Activated T-cell treated with anti-CD3 and anti-CD28 coated beads, Interleukin-2, amount 50 U/mL, for 4 hours (primary cell): ENCODE measurements at regions not wholly inside any gene's neighbourhood (a gene's known extent, or its start where the extent isn't known, plus 50 kb on each side); places are given as distances from the start of the nearest gene placed in this dataset.

Source experiments
- ATAC-seq, 2 donors: fragments of 200-7000 bp; cut with Tn5 transposase; one replicate each; pipeline ENCODE4 v1.10.0; 2021
- DNase-seq: peaks from one replicate; pipeline ENCODE4 v3.0.0-alpha.2; 2020
- H3K27me3 Mint-ChIP-seq: one replicate; pipeline ENCODE4 v1.8.0; 2021; ENCODE audit warnings: low read depth, mixed read lengths
- H3K36me3 Mint-ChIP-seq: one replicate; pipeline ENCODE4 v1.8.0; 2022; ENCODE audit warnings: mixed read lengths; ENCODE audit not compliant: insufficient read depth
- H3K4me1 Mint-ChIP-seq: one replicate; pipeline ENCODE4 v1.8.0; 2021; ENCODE audit warnings: low read depth, mixed read lengths
- H3K4me3 Mint-ChIP-seq: one replicate; pipeline ENCODE4 v1.8.0; 2021; ENCODE audit warnings: mild to moderate bottlenecking, moderate library complexity, mixed read lengths
- H3K9me3 Mint-ChIP-seq: one replicate; pipeline ENCODE4 v1.8.0; 2021; ENCODE audit warnings: mixed read lengths

DNA sequence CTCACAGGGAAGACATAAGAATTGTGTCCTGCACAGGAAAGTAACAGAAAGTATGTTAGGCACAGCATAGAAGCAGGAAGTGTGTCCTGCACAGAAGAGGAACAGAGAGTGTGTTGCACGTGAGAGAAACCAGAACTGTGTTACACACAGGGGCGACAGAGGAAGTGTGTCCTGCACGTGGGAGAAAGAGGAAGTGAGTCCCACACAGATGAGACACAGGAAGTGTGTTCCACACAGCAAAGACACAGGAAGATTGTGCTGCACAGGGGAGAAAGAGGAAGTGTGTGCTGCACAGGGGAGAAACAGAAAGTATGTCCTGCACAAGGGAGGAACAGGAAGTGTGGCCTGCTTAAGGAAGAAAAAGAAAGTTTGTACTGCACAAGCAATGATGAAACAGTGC lies 800.1 kb downstream of the CDY2B start:
- peaks cover 2% of the 10 kb centered on the region for H3K36me3 Mint-ChIP-seq
- peak in 1 of 2 donors; percentile 14 for ATAC-seq
- peaks cover 34% of the 10 kb centered on the region for H3K9me3 Mint-ChIP-seq
- peaks cover 38% of the 10 kb centered on the region for H3K4me1 Mint-ChIP-seq
- peak overlapping the region; percentile 31 for H3K4me3 Mint-ChIP-seq
- no peaks in the 10 kb centered on the region for H3K27me3 Mint-ChIP-seq
- no peak for DNase-seq

GRCh38 chrY:17067307-17067706 lies 812.7 kb downstream of the CDY2B start:
- no peak for ATAC-seq
- Mint-ChIP-seq H3K9me3 (peaks cover 15% of the 10 kb centered on the region), H3K4me1 (peaks cover 14% of the 10 kb centered on the region), H3K36me3 (no peaks in the 10 kb centered on the region), H3K27me3 (no peaks in the 10 kb centered on the region), H3K4me3 (no peak overlapping the region)
- no peak for DNase-seq

GRCh38 chrY:17053041-17053440 lies 827.0 kb downstream of the CDY2B start:
- Mint-ChIP-seq H3K9me3 (no peaks in the 10 kb centered on the region), H3K4me1 (no peaks in the 10 kb centered on the region), H3K36me3 (no peaks in the 10 kb centered on the region), H3K27me3 (no peaks in the 10 kb centered on the region), H3K4me3 (no peak overlapping the region)
- ATAC-seq (no peak), DNase-seq (no peak)

- ATAC-seq (no peak), DNase-seq (no peak)
- Mint-ChIP-seq H3K27me3 (no peaks in the 10 kb centered on the region), H3K36me3 (no peaks in the 10 kb centered on the region), H3K4me1 (no peaks in the 10 kb centered on the region), H3K4me3 (no peak overlapping the region), H3K9me3 (no peaks in the 10 kb centered on the region)
Measured at GRCh38 chrY:17050374-17050773, 829.6 kb downstream of the CDY2B start.

- Mint-ChIP-seq H3K4me3 (no peak overlapping the region), H3K9me3 (peaks cover 13% of the 10 kb centered on the region), H3K4me1 (peaks cover 5% of the 10 kb centered on the region), H3K36me3 (no peaks in the 10 kb centered on the region), H3K27me3 (no peaks in the 10 kb centered on the region)
- ATAC-seq (no peak), DNase-seq (no peak)
Measured at GRCh38 chrY:17045124-17045523, 834.9 kb downstream of the CDY2B start.

- DNase-seq (no peak), ATAC-seq (no peak)
- Mint-ChIP-seq H3K4me3 (no peak overlapping the region), H3K27me3 (no peaks in the 10 kb centered on the region), H3K4me1 (peaks cover 5% of the 10 kb centered on the region), H3K36me3 (no peaks in the 10 kb centered on the region), H3K9me3 (peaks cover 13% of the 10 kb centered on the region)
Measured at GRCh38 chrY:17044723-17045122, 835.3 kb downstream of the CDY2B start.

DNA sequence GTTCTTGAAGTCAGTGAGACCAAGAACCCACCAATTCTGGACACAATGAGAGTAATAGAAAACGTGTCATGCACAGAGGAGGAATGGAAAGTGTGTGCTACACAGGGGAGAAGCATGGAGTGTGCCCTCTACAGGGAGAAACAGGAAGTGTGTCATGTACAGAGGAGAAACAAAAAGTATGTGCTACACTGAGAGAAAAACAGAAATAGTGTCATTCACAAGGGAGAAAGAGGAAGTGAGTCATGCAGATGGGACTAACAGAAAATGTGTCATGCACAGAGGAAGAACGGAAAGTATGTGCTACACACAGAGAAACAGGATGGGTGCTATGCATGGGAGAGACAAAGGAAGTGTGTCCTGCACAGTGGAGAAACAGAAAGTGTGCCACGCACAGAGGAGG lies 835.7 kb downstream of the CDY2B start:
- H3K36me3 Mint-ChIP-seq, result no peaks in the 10 kb centered on the region
- peak in 1 of 2 donors; percentile 37 for ATAC-seq

GRCh38 chrY:17038439-17038838 lies 841.6 kb downstream of the CDY2B start:
- H3K36me3 Mint-ChIP-seq, result no peaks in the 10 kb centered on the region
- peaks cover 13% of the 10 kb centered on the region for H3K9me3 Mint-ChIP-seq
- no peak overlapping the region for H3K4me3 Mint-ChIP-seq
- ATAC-seq (no peak), DNase-seq (no peak)
- H3K27me3 Mint-ChIP-seq, result no peaks in the 10 kb centered on the region
- H3K4me1 Mint-ChIP-seq, result peaks cover 5% of the 10 kb centered on the region

More for the DNA sequence above, 835.7 kb downstream of the CDY2B start:
- H3K4me3 Mint-ChIP-seq, result no peak overlapping the region
- H3K27me3 Mint-ChIP-seq, result no peaks in the 10 kb centered on the region
- no peak for DNase-seq
- peaks cover 5% of the 10 kb centered on the region for H3K4me1 Mint-ChIP-seq
- peaks cover 13% of the 10 kb centered on the region for H3K9me3 Mint-ChIP-seq

- no peaks in the 10 kb centered on the region for H3K9me3 Mint-ChIP-seq
- H3K27me3 Mint-ChIP-seq, result no peaks in the 10 kb centered on the region
- no peaks in the 10 kb centered on the region for H3K4me1 Mint-ChIP-seq
- no peak overlapping the region for H3K4me3 Mint-ChIP-seq
- DNase-seq (no peak), ATAC-seq (no peak)
- H3K36me3 Mint-ChIP-seq, result no peaks in the 10 kb centered on the region
Measured at GRCh38 chrY:17018126-17018525, 861.9 kb downstream of the CDY2B start.

- ATAC-seq (no peak), DNase-seq (no peak)
- Mint-ChIP-seq H3K4me3 (no peak overlapping the region), H3K9me3 (peaks cover 8% of the 10 kb centered on the region), H3K36me3 (no peaks in the 10 kb centered on the region), H3K4me1 (no peaks in the 10 kb centered on the region), H3K27me3 (no peaks in the 10 kb centered on the region)
Measured at GRCh38 chrY:16993551-16993950, 886.5 kb downstream of the CDY2B start.

DNA sequence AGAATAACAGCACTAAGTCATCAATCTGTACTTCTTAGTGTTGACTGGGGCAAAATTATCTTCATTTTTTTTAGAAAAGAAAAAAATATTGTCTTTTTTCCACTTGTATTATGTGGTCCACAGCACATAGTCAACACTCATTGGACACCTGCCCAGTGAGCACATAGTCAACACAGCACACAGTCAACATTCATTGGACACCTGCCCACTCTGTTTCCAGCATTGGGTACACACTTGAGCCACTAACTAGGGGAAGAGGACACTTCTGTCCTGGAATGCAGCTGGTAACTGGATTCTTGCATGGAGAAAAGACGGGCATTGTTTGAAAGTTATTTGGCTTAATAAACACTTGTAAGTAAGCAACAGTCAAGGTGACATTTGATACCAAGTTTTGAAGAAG lies 898.2 kb downstream of the CDY2B start:
- Mint-ChIP-seq H3K9me3 (peaks cover 14% of the 10 kb centered on the region), H3K36me3 (no peaks in the 10 kb centered on the region), H3K27me3 (no peaks in the 10 kb centered on the region), H3K4me1 (no peaks in the 10 kb centered on the region), H3K4me3 (no peak overlapping the region)
- ATAC-seq, result no peak
- DNase-seq, result no peak

DNA sequence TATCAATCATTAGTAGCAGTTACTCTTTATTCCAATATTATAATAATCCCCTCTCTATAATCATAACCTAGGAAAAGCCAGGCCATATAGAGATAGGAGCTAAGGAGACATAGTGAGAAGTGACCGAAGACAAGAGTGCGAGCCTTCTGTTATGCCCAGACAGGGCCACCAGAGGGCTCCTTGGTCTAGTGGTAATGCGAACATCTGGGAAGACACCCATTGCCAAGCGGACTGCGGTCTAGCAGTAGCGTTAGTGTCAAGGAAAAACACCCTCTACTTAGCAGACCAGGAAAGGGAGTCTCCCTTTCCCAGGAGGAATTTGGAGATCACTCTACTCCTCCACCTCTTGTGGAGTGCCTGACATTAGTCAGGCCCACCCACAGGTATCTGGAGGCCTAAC lies 920.9 kb downstream of the CDY2B start:
- H3K36me3 Mint-ChIP-seq, result no peaks in the 10 kb centered on the region
- no peaks in the 10 kb centered on the region for H3K27me3 Mint-ChIP-seq
- H3K9me3 Mint-ChIP-seq, result peaks cover 3% of the 10 kb centered on the region
- H3K4me3 Mint-ChIP-seq, result no peak overlapping the region
- no peak for DNase-seq
- no peak for ATAC-seq
- H3K4me1 Mint-ChIP-seq, result no peaks in the 10 kb centered on the region

DNA sequence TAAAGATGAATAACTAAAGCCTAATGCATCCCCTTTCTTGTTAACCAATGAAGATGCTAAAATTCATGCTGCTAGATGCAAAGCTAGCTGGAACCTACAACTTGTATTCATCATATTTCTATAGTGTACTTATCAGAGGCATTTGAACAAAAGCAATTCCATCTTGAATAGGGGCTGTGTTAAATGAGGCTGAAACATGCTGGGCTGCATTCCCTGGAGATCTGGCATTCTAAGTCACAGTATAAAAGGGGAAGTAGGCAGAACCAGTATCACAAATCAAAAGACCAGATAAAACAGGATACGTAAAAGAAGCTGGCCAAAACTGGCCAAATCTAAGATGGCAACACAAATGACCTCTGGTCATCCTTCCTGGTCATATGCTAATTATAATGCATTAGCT lies 932.8 kb downstream of the CDY2B start:
- no peak overlapping the region for H3K4me3 Mint-ChIP-seq
- no peaks in the 10 kb centered on the region for H3K9me3 Mint-ChIP-seq
- H3K27me3 Mint-ChIP-seq, result no peaks in the 10 kb centered on the region
- no peaks in the 10 kb centered on the region for H3K4me1 Mint-ChIP-seq
- ATAC-seq, result no peak
- no peak for DNase-seq
- no peaks in the 10 kb centered on the region for H3K36me3 Mint-ChIP-seq
